Fibroblast of skin of right quadriceps (primary cell): ENCODE measurements at regions not wholly inside any gene's neighbourhood (a gene's known extent, or its start where the extent isn't known, plus 50 kb on each side); places are given as distances from the start of the nearest gene placed in this dataset.

ENCODE experiments used
- DNase-seq: peaks from one replicate; pipeline ENCODE4 v3.0.0-alpha.2; 2013

- no peak for DNase-seq
Measured at GRCh38 chr18:77448046-77448445, 198.4 kb downstream of the GALR1 start.

- DNase-seq, result no peak
Measured at GRCh38 chr18:77455004-77455403, 205.4 kb downstream of the GALR1 start.

- DNase-seq, result no peak
Measured at GRCh38 chr18:77457681-77458080, 208.0 kb downstream of the GALR1 start.

- no peak for DNase-seq
Measured at GRCh38 chr18:77461062-77461688, 211.5 kb downstream of the GALR1 start.

- no peak for DNase-seq
Measured at GRCh38 chr18:77464917-77465316, 215.3 kb downstream of the GALR1 start.

- no peak for DNase-seq
Measured at GRCh38 chr18:77466890-77467289, 217.2 kb downstream of the GALR1 start.

- DNase-seq, result no peak
Measured at GRCh38 chr18:77469131-77469530, 219.5 kb downstream of the GALR1 start.

- DNase-seq, result no peak
Measured at GRCh38 chr18:77470569-77471413, 221.1 kb downstream of the GALR1 start.

- DNase-seq, result no peak
Measured at GRCh38 chr18:77472509-77472908, 222.9 kb downstream of the GALR1 start.

- no peak for DNase-seq
Measured at GRCh38 chr18:77478646-77479442, 229.2 kb downstream of the GALR1 start.

GRCh38 chr18:77481541-77481940 is 231.9 kb downstream of the GALR1 start:
- DNase-seq, result no peak

GRCh38 chr18:77482190-77483085 is 232.8 kb downstream of the GALR1 start:
- no peak for DNase-seq

GRCh38 chr18:77486985-77487384 is 237.3 kb downstream of the GALR1 start:
- no peak for DNase-seq

GRCh38 chr18:77487951-77488740 is 238.5 kb downstream of the GALR1 start:
- no peak for DNase-seq

- DNase-seq, result no peak
Measured at GRCh38 chr18:77495079-77495478, 245.4 kb downstream of the GALR1 start.

GRCh38 chr18:77495982-77496690 is 246.5 kb downstream of the GALR1 start:
- no peak for DNase-seq

GRCh38 chr18:77501266-77501665 is 251.6 kb downstream of the GALR1 start:
- DNase-seq, result no peak

GRCh38 chr18:77505499-77505898 is 255.9 kb downstream of the GALR1 start:
- DNase-seq, result no peak

- no peak for DNase-seq
Measured at GRCh38 chr18:77512152-77512551, 262.5 kb downstream of the GALR1 start.

- no peak for DNase-seq
Measured at GRCh38 chr18:77517901-77518300, 268.3 kb downstream of the GALR1 start.

GRCh38 chr18:77520767-77521166 is 271.1 kb downstream of the GALR1 start:
- no peak for DNase-seq
